Neural cell (in vitro differentiated cells): ENCODE measurements at regions not wholly inside any gene's neighbourhood (a gene's known extent, or its start where the extent isn't known, plus 50 kb on each side); places are given as distances from the start of the nearest gene placed in this dataset.
"Not testable (repeated sequence)": the region's sequence is repeated elsewhere in the genome, so short reads cannot be mapped to it uniquely, and the experiment has no call there.

ENCODE experiments used
- H2AFZ ChIP-seq: fragments of 200-600, 300-800 bp; sonication (generic), shearing (Covaris generic); 2 replicates; pipeline ENCODE4 v1.6.0; 2014; ENCODE audit warnings: low read depth, mild to moderate bottlenecking, antibody characterized with exemption, low read length, moderate library complexity
- H3F3A ChIP-seq: fragments of 200-600 bp; shearing (Covaris generic); 2 replicates; pipeline ENCODE4 v1.6.1; 2016; ENCODE audit warnings: mild to moderate bottlenecking, moderate library complexity, mixed read lengths, antibody characterized with exemption, low read length; ENCODE audit not compliant: insufficient read depth, poor library complexity, severe bottlenecking
- H3K27ac ChIP-seq: fragments of 200-600, 300-800 bp; sonication (generic), shearing (Covaris generic); 2 replicates; pipeline ENCODE4 v1.5.1; 2014; ENCODE audit warnings: mild to moderate bottlenecking, low read length, moderate library complexity
- H3K27me3 ChIP-seq: fragments of 300-800, 200-600 bp; sonication (generic), shearing (Covaris generic); 2 replicates; pipeline ENCODE4 v1.6.0; 2014; ENCODE audit warnings: mild to moderate bottlenecking, low read depth, low read length, moderate library complexity; ENCODE audit not compliant: insufficient read depth
- H3K36me3 ChIP-seq: fragments of 300-800, 200-600 bp; sonication (generic), shearing (Covaris generic); 2 replicates; pipeline ENCODE4 v1.5.1; 2014; ENCODE audit warnings: mild to moderate bottlenecking, antibody characterized with exemption, low read length, moderate library complexity; ENCODE audit not compliant: insufficient read depth
- H3K4me2 ChIP-seq: fragments of 300-800, 200-600 bp; sonication (generic), shearing (Covaris generic); 2 replicates; pipeline ENCODE4 v1.6.0; 2014; ENCODE audit warnings: mild to moderate bottlenecking, low read length
- H3K4me3 ChIP-seq: fragments of 300-800, 200-600 bp; sonication (generic), shearing (Covaris generic); 2 replicates; pipeline ENCODE4 v1.5.1; 2014; ENCODE audit warnings: mild to moderate bottlenecking, low read length, moderate library complexity
- H3K79me2 ChIP-seq: fragments of 200-600 bp; shearing (Covaris generic); replicated peaks from 2 replicates; pipeline ENCODE4 v1.6.0; 2014; ENCODE audit warnings: mild to moderate bottlenecking, low read length, moderate library complexity; ENCODE audit not compliant: insufficient read depth
- H3K9ac ChIP-seq: fragments of 300-800, 200-600 bp; sonication (generic), shearing (Covaris generic); 2 replicates; pipeline ENCODE4 v1.6.1; 2016; ENCODE audit warnings: mild to moderate bottlenecking, low read length, mixed read lengths
- H3K9me2 ChIP-seq: fragments of 200-600 bp; shearing (Covaris generic); 2 replicates; pipeline ENCODE4 v1.6.1; 2016; ENCODE audit warnings: mild to moderate bottlenecking, low read length, mixed read lengths; ENCODE audit not compliant: insufficient read depth
- H3K9me3 ChIP-seq: fragments of 200-600, 300-800 bp; sonication (generic), shearing (Covaris generic); 2 replicates; pipeline ENCODE4 v1.6.1; 2016; ENCODE audit warnings: mild to moderate bottlenecking, mixed run types, low read length, moderate library complexity, mixed read lengths
- H4K20me1 ChIP-seq: fragments of 200-600 bp; shearing (Covaris generic); 2 replicates; pipeline ENCODE4 v1.6.1; 2016; ENCODE audit warnings: mild to moderate bottlenecking, mixed run types; ENCODE audit not compliant: insufficient read depth

DNA sequence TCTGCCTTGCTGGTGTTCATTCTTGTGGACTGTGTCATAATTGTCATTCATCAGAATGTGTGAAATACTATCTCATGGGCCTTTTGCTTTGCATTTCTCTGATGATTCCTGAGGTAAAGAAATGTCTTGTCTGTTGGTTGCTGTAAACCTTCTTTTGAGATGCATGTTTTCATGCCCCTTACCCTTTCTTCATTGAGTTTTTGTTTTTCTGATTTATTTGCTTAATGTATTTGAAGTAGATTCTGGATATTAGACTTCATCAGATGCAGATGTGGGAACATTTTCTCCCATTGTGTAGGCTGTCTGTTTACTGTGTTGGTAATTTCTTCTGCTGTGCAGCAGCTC lies 159.2 kb downstream of the CCDC74A start:
- not testable (repeated sequence) for H3F3A ChIP-seq, H3K36me3 ChIP-seq, H3K4me2 ChIP-seq, H4K20me1 ChIP-seq, H3K4me3 ChIP-seq, H3K27me3 ChIP-seq, H3K79me2 ChIP-seq, H2AFZ ChIP-seq, H3K9ac ChIP-seq, H3K27ac ChIP-seq, H3K9me2 ChIP-seq, H3K9me3 ChIP-seq

- H3K27ac ChIP-seq, H3K9ac ChIP-seq, H3K9me3 ChIP-seq, H3K4me2 ChIP-seq, H2AFZ ChIP-seq, H3K9me2 ChIP-seq, H3K27me3 ChIP-seq, H3F3A ChIP-seq, H3K36me3 ChIP-seq, H3K4me3 ChIP-seq, H3K79me2 ChIP-seq, H4K20me1 ChIP-seq: not testable (repeated sequence)
Observed at GRCh38 chr2:131689066-131689465, 161.4 kb downstream of the CCDC74A start.

GRCh38 chr2:131711268-131711667 lies 183.6 kb downstream of the CCDC74A start:
- not testable (repeated sequence) for H3K4me3 ChIP-seq, H3F3A ChIP-seq, H3K4me2 ChIP-seq, H3K9me3 ChIP-seq, H3K27me3 ChIP-seq, H4K20me1 ChIP-seq, H3K27ac ChIP-seq, H3K79me2 ChIP-seq, H2AFZ ChIP-seq, H3K9ac ChIP-seq, H3K9me2 ChIP-seq, H3K36me3 ChIP-seq

DNA sequence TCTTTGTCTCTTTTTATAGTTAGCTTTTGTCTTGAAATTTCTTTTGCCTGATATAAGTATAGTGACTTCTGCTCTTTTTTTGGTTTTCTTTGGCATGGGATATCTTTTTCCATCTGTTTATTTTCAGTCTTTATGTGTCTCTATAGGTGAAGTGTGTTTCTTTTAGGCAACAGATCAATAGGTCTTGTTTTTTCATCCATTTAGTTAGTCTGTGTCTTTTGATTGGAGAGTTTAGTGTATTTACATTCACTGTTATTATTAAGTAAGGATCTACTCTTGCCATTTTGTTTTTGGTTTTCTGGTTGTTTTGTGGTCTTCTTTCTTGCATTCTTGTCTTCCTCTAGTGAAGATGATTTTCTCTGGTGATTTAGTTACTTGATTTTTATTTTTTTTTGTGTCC lies 190.2 kb downstream of the CCDC74A start:
- H3K4me2 ChIP-seq, H3K79me2 ChIP-seq, H3K9me2 ChIP-seq, H4K20me1 ChIP-seq, H3K36me3 ChIP-seq, H2AFZ ChIP-seq, H3K4me3 ChIP-seq, H3K27me3 ChIP-seq, H3K27ac ChIP-seq, H3K9ac ChIP-seq, H3F3A ChIP-seq, H3K9me3 ChIP-seq: not testable (repeated sequence)

DNA sequence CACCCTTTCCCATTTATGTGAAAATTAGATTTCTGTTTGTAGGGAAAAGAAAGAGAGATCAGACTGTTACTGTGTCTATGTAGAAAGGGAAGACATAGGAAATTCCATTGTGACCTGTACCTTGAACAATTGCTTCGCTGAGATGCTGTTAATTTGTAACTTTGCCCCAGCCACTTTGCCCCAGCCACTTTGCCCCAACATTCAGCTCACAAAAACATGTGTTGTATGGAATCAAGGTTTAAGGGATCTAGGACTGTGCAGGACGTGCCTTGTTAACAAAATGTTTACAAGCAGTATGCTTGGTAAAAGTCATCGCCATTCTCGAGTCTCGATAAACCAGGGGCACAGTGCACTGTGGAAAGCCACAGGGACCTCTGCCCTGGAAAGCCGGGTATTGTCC lies 193.5 kb downstream of the CCDC74A start:
- H3K4me3 ChIP-seq, H4K20me1 ChIP-seq, H2AFZ ChIP-seq, H3K9me2 ChIP-seq, H3K4me2 ChIP-seq, H3K36me3 ChIP-seq, H3K27ac ChIP-seq, H3K9me3 ChIP-seq, H3K79me2 ChIP-seq, H3K9ac ChIP-seq, H3F3A ChIP-seq, H3K27me3 ChIP-seq: not testable (repeated sequence)

DNA sequence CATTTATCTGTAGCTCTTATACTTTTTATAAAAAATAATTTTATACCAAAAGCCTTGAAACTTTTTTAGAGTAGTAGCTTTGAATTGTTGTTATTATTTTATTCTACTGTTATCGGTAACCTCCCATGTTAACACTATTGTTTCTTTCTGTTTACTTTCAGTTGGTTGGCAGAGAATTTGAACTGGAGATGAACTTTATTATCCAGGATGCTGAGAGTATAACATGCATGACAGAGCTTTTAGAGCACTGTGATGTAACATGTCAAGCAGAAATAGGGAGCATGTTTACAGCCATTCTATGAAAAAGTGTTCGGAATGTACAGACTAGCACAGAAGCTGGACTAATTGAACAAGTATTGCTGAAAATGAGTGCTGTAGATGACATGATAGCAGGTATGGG lies 194.6 kb downstream of the CCDC74A start:
- not testable (repeated sequence) for H3K4me3 ChIP-seq, H3F3A ChIP-seq, H3K79me2 ChIP-seq, H3K27ac ChIP-seq, H3K27me3 ChIP-seq, H3K9ac ChIP-seq, H2AFZ ChIP-seq, H4K20me1 ChIP-seq, H3K9me2 ChIP-seq, H3K4me2 ChIP-seq, H3K9me3 ChIP-seq, H3K36me3 ChIP-seq
